ENCODE measurements at regions not wholly inside any gene's neighbourhood (a gene's known extent, or its start where the extent isn't known, plus 50 kb on each side); places are given as distances from the start of the nearest gene placed in this dataset.

- DNase-seq (ENCODE audit: low read depth in 3 of 3): no peak
Measured at GRCh38 chr21:41076064-41076463, 91.9 kb upstream of the BACE2 start.

- no peak for DNase-seq (ENCODE audit: low read depth in 3 of 3)
Measured at GRCh38 chr21:41079159-41079558, 88.8 kb upstream of the BACE2 start.

GRCh38 chr21:41080485-41081121 lies 87.4 kb upstream of the BACE2 start:
- DNase-seq (ENCODE audit: low read depth in 3 of 3): no peak

- no peak for DNase-seq (ENCODE audit: low read depth in 3 of 3)
Measured at GRCh38 chr21:41086569-41086968, 81.4 kb upstream of the BACE2 start.

- no peak for DNase-seq (ENCODE audit: low read depth in 3 of 3)
Measured at GRCh38 chr21:41090981-41091380, 77.0 kb upstream of the BACE2 start.

- DNase-seq (ENCODE audit: low read depth in 3 of 3): no peak
Measured at GRCh38 chr21:41091616-41092015, 76.3 kb upstream of the BACE2 start.

GRCh38 chr21:41092312-41092711 lies 75.6 kb upstream of the BACE2 start:
- DNase-seq (ENCODE audit: low read depth in 3 of 3): no peak

GRCh38 chr21:41095983-41096382 lies 72.0 kb upstream of the BACE2 start:
- no peak for DNase-seq (ENCODE audit: low read depth in 3 of 3)

GRCh38 chr21:41098076-41098475 lies 69.9 kb upstream of the BACE2 start:
- DNase-seq (ENCODE audit: low read depth in 3 of 3): no peak

- DNase-seq (ENCODE audit: low read depth in 3 of 3): no peak
Measured at GRCh38 chr21:41098481-41099042, 69.4 kb upstream of the BACE2 start.

- no peak for DNase-seq (ENCODE audit: low read depth in 3 of 3)
Measured at GRCh38 chr21:41100826-41101550, 67.0 kb upstream of the BACE2 start.

GRCh38 chr21:41102281-41102680 lies 65.7 kb upstream of the BACE2 start:
- DNase-seq (ENCODE audit: low read depth in 3 of 3): no peak

GRCh38 chr21:41107602-41108001 lies 60.4 kb upstream of the BACE2 start:
- no peak for DNase-seq (ENCODE audit: low read depth in 3 of 3)

- DNase-seq (ENCODE audit: low read depth in 3 of 3): no peak
Measured at GRCh38 chr21:41108668-41109585, 59.0 kb upstream of the BACE2 start.

- no peak for DNase-seq (ENCODE audit: low read depth in 3 of 3)
Measured at GRCh38 chr21:41110161-41110560, 57.8 kb upstream of the BACE2 start.

GRCh38 chr21:41110664-41111063 lies 57.3 kb upstream of the BACE2 start:
- no peak for DNase-seq (ENCODE audit: low read depth in 3 of 3)

- DNase-seq (ENCODE audit: low read depth in 3 of 3): no peak
Measured at GRCh38 chr21:41111681-41112080, 56.3 kb upstream of the BACE2 start.

- no peak for DNase-seq (ENCODE audit: low read depth in 3 of 3)
Measured at GRCh38 chr21:41112740-41113692, 54.9 kb upstream of the BACE2 start.

- no peak for DNase-seq (ENCODE audit: low read depth in 3 of 3)
Measured at GRCh38 chr21:41115851-41116250, 52.1 kb upstream of the BACE2 start.

Measured in stimulated activated CD4-positive, alpha-beta T cell treated with anti-CD3 and anti-CD28 coated beads, TNF-alpha, amount 100 ng/mL, for 4 hours (primary cell).